Prostate gland (tissue), 2 donors: ENCODE measurements at regions not wholly inside any gene's neighbourhood (a gene's known extent, or its start where the extent isn't known, plus 50 kb on each side); places are given as distances from the start of the nearest gene placed in this dataset.

Experiments used
- CTCF ChIP-seq, 4 experiments: fragments of 200-600 bp in 2 of 4; fragments of 450-650 bp in 2 of 4; sonication (generic) in 2 of 4; IDR thresholded peaks; 1 replicate in 3 of 4; 2 replicates in 1 of 4; pipeline ENCODE4 v1.5.1; 2016 to 2019; ENCODE audit warnings: antibody characterized with exemption in 4 of 4, mild to moderate bottlenecking in 2 of 4, moderate library complexity in 2 of 4
- POLR2A ChIP-seq: fragments of 450-650 bp; IDR thresholded peaks from one replicate; pipeline ENCODE4 v1.6.1; 2016; ENCODE audit warnings: antibody characterized with exemption, mild to moderate bottlenecking
- POLR2AphosphoS5 ChIP-seq: sonication (generic); formaldehyde crosslinking; IDR thresholded peaks from one replicate; pipeline ENCODE4 v1.6.1; 2017; ENCODE audit warnings: antibody characterized with exemption

- TF ChIP-seq CTCF (IDR thresholded peaks at IDR 0.05) (no peak), POLR2A (no peak), POLR2AphosphoS5 (no peak)
These were observed 849.2 kb upstream of the LRFN5 start for GRCh38 chr14:40757376-40757950.
